ENCODE measurements at regions not wholly inside any gene's neighbourhood (a gene's known extent, or its start where the extent isn't known, plus 50 kb on each side); places are given as distances from the start of the nearest gene placed in this dataset.
"Not testable (repeated sequence)": the region's sequence is repeated elsewhere in the genome, so short reads cannot be mapped to it uniquely, and the experiment has no call there.

DNA sequence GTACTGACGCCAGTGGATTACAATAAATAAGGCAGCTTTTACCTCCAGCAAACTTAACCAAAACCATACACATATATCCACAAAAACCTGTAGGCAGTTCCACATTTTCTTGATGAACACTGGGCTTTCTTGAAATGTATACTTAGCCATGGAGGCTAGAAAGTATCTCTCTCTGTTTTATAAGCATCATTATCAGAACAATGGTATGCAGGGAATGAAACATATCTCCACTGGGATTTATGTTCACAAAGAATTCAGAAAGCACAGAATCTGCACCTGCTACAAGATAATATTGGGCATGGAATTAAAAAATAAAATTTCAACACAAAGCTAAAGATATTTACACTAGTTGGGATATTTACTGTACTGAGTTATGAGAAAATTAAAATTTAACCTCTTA is 126.1 kb upstream of the RASA1 start:
- Histone ChIP-seq H3F3A (ENCODE audit: control insufficient read depth, insufficient read depth) (no peaks in the 10 kb centered on the region), H3K36me3 (ENCODE audit: control insufficient read depth, low read length) (no peaks in the 10 kb centered on the region), H3K9me2 (replicated peaks; ENCODE audit: control insufficient read depth, low read length) (no peaks in the 10 kb centered on the region), H3K79me2 (ENCODE audit: control insufficient read depth, low read length) (no peaks in the 10 kb centered on the region), H3K4me2 (ENCODE audit: low read length) (no peak overlapping the region), H3K4me1 (ENCODE audit: control insufficient read depth, low read length) (no peaks in the 10 kb centered on the region), H3K27me3 (ENCODE audit: control insufficient read depth, low read length) (no peaks in the 10 kb centered on the region), H4K20me1 (ENCODE audit: control insufficient read depth, insufficient read depth, low read depth, low read length) (no peaks in the 10 kb centered on the region), H3K4me3 (ENCODE audit: low read length) (no peak overlapping the region), H3K27ac (ENCODE audit: low read depth, low read length) (no peak overlapping the region), H3K9me3 (ENCODE audit: control insufficient read depth, insufficient read depth, low read length) (no peaks in the 10 kb centered on the region)
- TF ChIP-seq, protein P1, sequence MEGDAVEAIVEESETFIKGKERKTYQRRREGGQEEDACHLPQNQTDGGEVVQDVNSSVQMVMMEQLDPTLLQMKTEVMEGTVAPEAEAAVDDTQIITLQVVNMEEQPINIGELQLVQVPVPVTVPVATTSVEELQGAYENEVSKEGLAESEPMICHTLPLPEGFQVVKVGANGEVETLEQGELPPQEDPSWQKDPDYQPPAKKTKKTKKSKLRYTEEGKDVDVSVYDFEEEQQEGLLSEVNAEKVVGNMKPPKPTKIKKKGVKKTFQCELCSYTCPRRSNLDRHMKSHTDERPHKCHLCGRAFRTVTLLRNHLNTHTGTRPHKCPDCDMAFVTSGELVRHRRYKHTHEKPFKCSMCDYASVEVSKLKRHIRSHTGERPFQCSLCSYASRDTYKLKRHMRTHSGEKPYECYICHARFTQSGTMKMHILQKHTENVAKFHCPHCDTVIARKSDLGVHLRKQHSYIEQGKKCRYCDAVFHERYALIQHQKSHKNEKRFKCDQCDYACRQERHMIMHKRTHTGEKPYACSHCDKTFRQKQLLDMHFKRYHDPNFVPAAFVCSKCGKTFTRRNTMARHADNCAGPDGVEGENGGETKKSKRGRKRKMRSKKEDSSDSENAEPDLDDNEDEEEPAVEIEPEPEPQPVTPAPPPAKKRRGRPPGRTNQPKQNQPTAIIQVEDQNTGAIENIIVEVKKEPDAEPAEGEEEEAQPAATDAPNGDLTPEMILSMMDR (IDR thresholded peaks at IDR 0.05; ENCODE audit: low read depth, low read length, poor library complexity, severe bottlenecking) = no peak
- TF ChIP-seq EZH2phosphoT487 (IDR thresholded peaks at IDR 0.05; ENCODE audit: borderline replicate concordance, low read length) = no peak

DNA sequence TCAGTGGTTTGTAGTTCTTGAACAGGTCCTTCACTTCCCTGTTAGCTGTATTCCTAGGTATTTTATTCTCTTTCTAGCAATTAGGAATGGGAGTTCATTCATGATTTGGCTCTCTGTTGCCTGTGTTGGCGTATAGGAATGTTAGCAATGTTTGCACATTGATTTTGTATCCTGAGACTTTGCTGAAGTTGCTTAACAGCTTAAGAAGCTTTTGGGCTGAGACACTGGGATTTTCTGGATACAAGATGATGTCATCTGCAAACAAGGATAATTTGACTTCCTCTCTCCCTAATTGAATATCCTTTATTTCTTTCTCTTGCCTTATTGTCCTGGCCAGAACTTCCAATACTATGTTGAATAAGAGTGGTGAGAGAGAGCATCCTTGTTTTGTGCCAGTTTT is 121.8 kb upstream of the RASA1 start:
- not testable (repeated sequence) for H3K27me3 ChIP-seq (ENCODE audit: control insufficient read depth, low read length)

DNA sequence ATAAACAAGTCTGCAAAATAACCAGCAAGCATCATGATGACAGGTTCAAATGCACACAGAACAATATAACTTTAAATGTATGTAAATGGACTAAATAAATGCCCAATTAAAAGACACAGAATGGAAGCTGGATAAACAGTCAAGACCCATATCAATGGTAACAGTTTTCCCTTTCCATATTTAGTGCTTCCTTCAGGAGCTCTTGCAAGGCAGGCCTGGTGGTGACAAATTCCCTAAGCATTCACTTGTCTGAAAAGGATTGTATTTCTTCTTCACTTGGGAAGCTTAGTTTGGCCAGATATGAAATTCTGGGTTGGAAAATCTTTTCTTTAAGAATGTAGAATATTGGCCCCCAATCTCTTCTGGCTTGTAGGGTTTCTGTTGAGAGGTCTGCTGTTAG is 120.2 kb upstream of the RASA1 start:
- Histone ChIP-seq H3K9me3 (ENCODE audit: control insufficient read depth, insufficient read depth, low read length) (no peaks in the 10 kb centered on the region), H3F3A (ENCODE audit: control insufficient read depth, insufficient read depth) (no peaks in the 10 kb centered on the region), H4K20me1 (ENCODE audit: control insufficient read depth, insufficient read depth, low read depth, low read length) (no peaks in the 10 kb centered on the region), H3K4me1 (ENCODE audit: control insufficient read depth, low read length) (no peaks in the 10 kb centered on the region), H3K4me3 (ENCODE audit: low read length) (no peak overlapping the region), H3K9me2 (replicated peaks; ENCODE audit: control insufficient read depth, low read length) (no peaks in the 10 kb centered on the region), H3K27ac (ENCODE audit: low read depth, low read length) (no peak overlapping the region), H3K27me3 (ENCODE audit: control insufficient read depth, low read length) (no peaks in the 10 kb centered on the region), H3K36me3 (ENCODE audit: control insufficient read depth, low read length) (no peaks in the 10 kb centered on the region), H3K4me2 (ENCODE audit: low read length) (no peak overlapping the region), H3K79me2 (ENCODE audit: control insufficient read depth, low read length) (no peaks in the 10 kb centered on the region)
- TF ChIP-seq EZH2phosphoT487 (IDR thresholded peaks at IDR 0.05; ENCODE audit: borderline replicate concordance, low read length) = no peak
- TF ChIP-seq, protein P1 (IDR thresholded peaks at IDR 0.05; ENCODE audit: low read depth, low read length, poor library complexity, severe bottlenecking) = no peak

More for the DNA sequence above, 121.8 kb upstream of the RASA1 start:
- not testable (repeated sequence) for H3F3A ChIP-seq (ENCODE audit: control insufficient read depth, insufficient read depth); H4K20me1 ChIP-seq (ENCODE audit: control insufficient read depth, insufficient read depth, low read depth, low read length); H3K36me3 ChIP-seq (ENCODE audit: control insufficient read depth, low read length); H3K4me3 ChIP-seq (ENCODE audit: low read length); H3K4me2 ChIP-seq (ENCODE audit: low read length); H3K27ac ChIP-seq (ENCODE audit: low read depth, low read length); H3K9me3 ChIP-seq (ENCODE audit: control insufficient read depth, insufficient read depth, low read length); H3K9me2 ChIP-seq (replicated peaks; ENCODE audit: control insufficient read depth, low read length); H3K79me2 ChIP-seq (ENCODE audit: control insufficient read depth, low read length); H3K4me1 ChIP-seq (ENCODE audit: control insufficient read depth, low read length)

DNA sequence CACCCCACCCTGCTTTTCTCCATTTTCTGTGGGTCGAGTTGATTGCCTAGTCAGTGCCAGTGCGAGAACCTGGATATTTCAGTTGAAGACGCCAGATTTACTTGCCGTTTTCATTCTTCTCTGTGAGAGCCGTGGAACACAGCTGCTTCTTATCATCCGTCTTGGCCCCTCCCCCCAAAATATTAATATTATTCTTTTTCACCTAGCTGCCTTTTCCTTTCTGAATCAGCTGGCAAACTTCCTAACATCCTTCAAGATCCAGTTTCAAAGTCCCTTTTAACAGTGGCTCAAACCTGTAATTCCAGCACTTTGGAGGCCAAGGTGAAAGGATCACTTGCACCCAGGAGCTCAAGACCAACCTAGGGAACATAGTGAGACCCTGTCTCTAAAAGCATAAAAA is 117.1 kb upstream of the RASA1 start:
- Histone ChIP-seq H3K27me3 (ENCODE audit: control insufficient read depth, low read length) (no peaks in the 10 kb centered on the region), H3F3A (ENCODE audit: control insufficient read depth, insufficient read depth) (no peaks in the 10 kb centered on the region), H3K4me1 (ENCODE audit: control insufficient read depth, low read length) (no peaks in the 10 kb centered on the region), H3K4me3 (ENCODE audit: low read length) (no peak overlapping the region), H4K20me1 (ENCODE audit: control insufficient read depth, insufficient read depth, low read depth, low read length) (no peaks in the 10 kb centered on the region), H3K9me2 (replicated peaks; ENCODE audit: control insufficient read depth, low read length) (no peaks in the 10 kb centered on the region), H3K27ac (ENCODE audit: low read depth, low read length) (no peak overlapping the region), H3K79me2 (ENCODE audit: control insufficient read depth, low read length) (no peaks in the 10 kb centered on the region), H3K36me3 (ENCODE audit: control insufficient read depth, low read length) (no peaks in the 10 kb centered on the region), H3K4me2 (ENCODE audit: low read length) (no peak overlapping the region), H3K9me3 (ENCODE audit: control insufficient read depth, insufficient read depth, low read length) (no peaks in the 10 kb centered on the region)
- TF ChIP-seq EZH2phosphoT487 (IDR thresholded peaks at IDR 0.05; ENCODE audit: borderline replicate concordance, low read length) = no peak
